GM19452 (cell line): ENCODE measurements at regions not wholly inside any gene's neighbourhood (a gene's known extent, or its start where the extent isn't known, plus 50 kb on each side); places are given as distances from the start of the nearest gene placed in this dataset.
"Not testable (repeated sequence)": the region's sequence is repeated elsewhere in the genome, so short reads cannot be mapped to it uniquely, and the experiment has no call there.

ENCODE experiments used
- ATAC-seq: cut with Tn5 transposase; IDR thresholded peaks from one replicate; pipeline ENCODE4 v1.9.1; 2021; ENCODE audit not compliant: unreplicated experiment

DNA sequence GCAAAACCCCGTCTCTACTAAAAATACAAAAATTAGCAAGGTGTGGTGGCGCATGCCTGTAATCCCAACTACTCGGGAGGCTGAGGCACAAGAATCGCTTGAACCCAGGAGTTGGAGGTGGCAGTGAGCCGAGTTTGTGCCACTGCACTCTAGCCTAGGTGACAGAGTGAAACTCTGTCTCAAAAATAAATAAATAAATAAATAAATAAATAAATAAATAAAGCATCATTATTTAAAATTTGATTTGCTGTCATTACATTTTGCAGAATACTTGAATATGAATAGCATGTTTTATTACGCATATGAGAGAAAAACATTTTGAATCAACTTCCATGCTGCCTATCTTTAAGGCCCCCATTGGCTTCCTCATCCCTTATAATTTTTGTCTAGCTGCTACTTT lies 53.4 kb upstream of the MED14 start:
- not testable (repeated sequence) for ATAC-seq

DNA sequence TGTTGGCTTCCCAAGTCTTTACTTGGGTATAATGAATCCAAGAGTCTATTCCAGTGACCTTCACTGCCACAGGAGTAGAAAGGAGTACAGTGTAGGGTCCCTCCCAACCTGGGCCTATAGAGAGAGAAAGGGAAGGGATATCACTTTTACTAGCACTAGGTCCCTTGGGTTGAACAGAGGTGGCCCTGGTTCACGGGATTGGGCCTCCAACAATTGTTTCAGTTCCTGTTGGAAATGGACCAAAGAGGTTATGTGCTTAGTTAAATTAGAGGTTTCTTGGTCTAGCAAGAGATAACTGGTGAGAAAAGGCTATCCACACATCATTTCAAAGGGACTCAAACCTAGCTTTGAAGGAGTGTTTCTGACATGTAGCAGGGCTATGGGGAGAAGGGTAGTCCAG lies 57.1 kb upstream of the MED14 start:
- ATAC-seq, result no peak

DNA sequence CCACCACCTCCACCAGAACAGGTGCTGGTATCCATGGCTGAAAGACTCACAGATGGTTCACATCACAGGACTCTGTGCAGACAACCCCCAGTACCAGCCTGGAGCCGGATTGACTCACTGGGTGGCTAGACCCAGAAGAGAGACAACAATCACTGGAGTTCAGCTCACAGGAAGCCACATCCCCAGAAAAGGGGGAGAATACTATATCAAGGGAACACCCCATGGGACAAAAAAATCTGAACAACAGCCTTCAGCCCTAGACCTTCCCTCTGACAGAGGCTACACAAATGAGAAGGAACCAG lies 59.4 kb upstream of the MED14 start:
- not testable (repeated sequence) for ATAC-seq

DNA sequence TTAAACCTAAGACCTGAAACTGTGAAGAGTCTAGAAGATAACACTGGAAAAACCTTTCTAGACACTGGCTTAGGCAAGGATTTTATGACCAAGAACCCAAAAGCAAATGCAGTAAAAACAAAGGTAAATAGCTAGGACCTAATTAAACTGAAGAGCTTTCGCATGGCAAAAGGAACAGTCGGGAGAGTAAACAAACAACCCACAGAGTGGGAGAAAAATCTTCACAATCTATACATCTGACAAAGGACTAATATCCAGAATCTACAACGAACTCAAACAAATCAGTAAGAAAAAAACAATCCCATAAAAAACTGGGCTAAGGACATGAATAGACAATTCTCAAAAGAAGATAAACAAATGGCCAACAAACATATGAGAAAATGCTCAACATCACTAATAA lies 64.4 kb upstream of the MED14 start:
- not testable (repeated sequence) for ATAC-seq

DNA sequence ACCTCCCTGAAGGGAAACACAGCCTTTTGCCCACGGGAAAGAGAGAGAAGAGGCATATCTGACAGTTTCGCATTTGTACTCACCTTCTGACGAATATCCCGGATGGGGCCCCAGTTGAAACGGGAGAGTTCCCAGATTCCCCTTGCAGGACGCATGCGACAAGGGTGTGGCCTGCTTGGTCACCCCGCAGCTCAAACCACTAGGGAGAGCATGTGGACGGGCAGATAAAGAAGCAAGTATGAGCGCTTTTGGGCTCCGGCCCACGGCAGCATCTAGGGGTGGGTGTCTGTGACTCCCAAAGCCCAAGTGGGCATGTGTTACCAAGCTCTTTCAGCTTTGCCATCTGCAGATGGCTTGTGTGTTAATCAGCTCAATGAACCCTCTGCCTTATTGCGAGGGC lies 70.1 kb upstream of the MED14 start:
- no peak for ATAC-seq

DNA sequence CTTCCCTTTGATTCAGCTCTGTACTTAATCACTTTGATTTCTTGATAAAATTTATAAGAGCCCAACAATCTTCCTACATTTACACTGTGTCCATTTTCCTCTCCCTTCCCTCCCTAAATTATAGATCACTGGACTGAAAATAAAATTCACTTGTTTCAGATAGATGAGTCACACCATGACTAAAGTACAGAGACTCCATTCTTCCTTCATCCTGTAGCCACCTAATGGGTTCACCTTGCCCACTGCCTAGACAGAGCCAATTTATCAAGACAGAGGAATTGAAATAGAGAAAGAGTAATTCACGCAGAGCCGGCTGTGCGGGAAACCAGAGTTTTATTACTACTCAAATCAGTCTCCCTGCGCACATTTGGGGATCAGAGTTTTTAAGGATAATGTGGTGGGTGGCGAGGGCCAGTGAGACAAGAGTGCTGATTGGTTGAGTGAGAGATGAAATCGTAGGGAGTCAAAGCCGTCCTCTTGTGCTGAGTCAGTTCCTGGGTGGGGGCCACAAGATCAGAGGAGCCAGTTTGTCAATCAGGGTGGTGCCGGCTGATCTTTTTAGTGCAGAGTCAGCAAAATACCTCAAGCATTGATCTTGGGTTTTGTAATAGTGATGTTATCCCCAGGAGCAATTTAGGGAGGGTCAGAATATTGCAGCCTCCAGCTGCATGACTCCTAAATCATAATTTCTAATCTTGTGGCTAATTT lies 71.3 kb upstream of the MED14 start:
- no peak for ATAC-seq

DNA sequence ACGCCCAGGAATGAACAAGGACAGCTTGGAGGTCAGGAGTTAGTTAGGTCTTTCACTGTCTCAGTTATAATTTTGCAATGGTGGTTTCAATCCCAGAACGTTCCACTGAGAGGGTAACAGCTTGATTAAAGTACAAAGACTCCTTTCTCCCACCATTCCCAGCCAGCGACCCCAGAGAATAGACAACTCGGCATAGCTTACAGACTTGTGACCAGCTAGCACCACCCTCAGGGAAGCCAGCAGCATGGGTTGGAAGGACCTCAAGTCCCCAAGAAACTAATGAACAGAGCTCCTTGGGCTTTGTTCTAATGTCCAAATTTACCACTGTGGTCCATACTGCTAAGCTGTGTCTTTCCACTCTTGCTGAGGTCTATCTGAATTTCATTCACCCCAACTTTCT lies 72.0 kb upstream of the MED14 start:
- no peak for ATAC-seq

DNA sequence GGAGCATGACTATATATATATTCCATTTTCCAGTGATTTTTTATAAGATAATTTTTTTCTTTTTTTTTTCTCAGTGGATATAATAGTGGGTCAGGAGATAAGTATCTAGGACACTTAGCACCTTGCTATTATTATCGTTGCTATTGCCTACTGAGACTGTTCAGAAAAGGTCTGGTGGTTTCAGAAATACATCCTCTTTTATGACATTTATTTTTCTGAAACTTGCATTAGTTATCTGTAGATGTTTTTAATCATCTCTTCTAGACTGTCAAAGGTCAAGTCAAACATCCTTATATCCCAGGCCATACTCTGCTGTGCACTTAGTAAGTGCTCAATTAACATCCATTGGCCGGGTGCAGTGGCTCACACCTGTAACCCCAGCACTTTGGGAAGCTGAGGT lies 72.9 kb upstream of the MED14 start:
- no peak for ATAC-seq

DNA sequence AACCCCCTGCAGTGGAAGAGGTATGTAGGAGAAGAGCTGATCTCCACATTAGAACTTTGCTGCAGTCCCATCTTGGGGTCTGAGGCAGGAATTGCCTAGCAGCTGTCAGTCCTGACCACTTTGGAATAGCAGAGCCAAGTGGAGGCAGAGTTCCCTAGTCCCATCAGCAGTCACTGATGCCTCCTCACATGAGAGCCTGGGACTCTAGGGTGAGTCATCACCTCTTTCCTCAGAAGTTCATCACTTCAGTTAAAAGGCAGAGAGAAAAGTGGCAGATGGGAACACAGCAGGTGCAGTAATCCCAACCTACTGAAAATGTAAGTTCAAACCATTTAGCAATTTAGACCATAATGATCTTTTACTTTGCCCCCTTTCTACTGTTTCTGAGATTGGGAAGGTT lies 73.9 kb upstream of the MED14 start:
- ATAC-seq, result no peak

DNA sequence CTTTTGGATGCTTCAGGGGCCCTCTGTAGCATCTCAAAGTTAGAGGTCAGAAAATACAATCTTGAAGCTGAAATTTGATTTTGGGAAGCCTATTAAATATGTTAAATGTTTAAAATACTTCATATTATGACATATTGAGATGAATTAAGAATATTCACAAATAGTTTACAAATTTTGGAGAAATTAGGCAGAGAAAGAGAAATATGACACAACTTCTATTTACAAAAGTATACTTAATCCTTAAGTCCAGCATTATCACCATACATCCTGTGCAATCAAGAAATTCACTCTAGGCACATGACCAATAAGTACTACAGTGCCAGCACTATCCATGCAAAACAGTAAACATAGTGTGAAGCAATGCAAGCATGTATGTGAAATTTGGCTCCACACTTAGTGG lies 79.7 kb upstream of the MED14 start:
- not testable (repeated sequence) for ATAC-seq

DNA sequence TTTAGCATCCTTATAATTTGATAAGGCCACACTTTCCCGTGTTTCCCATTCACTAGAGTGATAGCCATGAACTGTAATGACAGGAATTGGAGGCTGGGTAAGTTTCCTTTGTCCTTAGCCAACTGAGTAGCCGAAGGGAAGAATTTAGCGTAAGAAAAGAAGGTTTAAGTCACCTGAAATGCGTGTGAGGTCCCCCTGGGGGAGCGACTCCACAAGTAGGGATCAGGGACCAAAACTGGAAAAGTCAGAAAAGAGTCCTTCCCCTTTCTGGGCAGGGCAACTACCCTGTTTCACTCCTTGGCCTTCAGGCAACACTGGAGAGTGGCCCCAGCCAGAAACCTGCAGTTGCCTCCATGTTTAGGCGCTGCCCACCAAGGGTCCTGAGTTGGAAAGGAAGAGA lies 81.6 kb upstream of the MED14 start:
- no peak for ATAC-seq

DNA sequence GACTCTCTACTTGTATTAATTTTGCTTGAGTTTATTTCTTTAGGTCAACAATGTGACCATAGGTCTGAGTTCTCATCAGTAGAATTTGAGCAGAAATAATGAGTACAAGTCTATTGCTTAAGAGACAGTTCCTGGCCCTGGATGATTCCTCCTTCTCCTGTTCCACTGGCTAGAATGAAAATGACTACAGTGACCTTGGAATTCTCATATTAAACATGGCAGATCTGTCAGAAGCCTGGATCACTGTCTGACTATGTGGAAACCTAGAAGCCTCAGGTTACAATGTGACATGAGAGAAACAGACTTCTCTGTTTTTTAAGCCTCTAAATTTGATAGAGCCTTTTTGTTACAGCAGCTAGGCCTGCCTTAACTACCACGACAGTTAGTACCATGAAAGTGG lies 82.9 kb upstream of the MED14 start:
- ATAC-seq, result no peak

DNA sequence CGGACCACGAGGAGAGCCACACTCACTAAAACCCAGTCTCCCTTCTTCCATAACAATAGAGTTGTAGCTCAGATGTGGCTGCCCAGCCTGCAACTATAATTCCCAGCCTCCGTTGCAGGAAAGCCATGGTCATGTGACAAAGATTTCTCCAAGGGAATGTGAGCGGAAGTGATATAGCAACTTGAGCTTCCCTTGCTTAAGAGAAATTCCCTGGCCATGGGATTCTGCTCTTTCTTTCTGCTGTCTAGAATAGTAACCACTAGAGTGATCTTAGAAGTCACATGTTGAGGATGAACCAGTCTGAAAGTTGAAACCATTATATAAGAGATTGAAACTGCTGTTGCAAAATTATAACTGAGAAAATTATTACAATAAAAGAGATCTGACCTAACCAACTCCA lies 86.4 kb upstream of the MED14 start:
- ATAC-seq, result no peak

DNA sequence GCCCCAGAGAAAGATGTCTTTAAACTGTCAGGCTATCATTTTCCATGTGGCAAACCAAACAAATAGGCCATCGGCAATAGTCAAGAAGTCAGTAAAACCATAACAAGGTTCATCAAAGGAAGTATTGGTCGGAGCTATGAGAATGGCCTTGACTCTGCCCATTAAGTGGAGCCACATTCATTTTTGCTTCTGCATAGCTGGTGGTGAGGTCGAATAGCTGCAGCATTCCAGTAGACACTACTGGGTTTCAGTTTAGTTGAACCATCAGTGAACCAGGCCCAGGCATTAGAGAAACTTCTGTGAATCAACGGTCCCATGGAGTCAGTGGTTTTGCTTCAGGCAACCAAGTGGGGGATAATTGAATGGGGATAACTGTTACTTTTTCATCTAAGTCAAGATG lies 92.0 kb upstream of the MED14 start:
- no peak for ATAC-seq

DNA sequence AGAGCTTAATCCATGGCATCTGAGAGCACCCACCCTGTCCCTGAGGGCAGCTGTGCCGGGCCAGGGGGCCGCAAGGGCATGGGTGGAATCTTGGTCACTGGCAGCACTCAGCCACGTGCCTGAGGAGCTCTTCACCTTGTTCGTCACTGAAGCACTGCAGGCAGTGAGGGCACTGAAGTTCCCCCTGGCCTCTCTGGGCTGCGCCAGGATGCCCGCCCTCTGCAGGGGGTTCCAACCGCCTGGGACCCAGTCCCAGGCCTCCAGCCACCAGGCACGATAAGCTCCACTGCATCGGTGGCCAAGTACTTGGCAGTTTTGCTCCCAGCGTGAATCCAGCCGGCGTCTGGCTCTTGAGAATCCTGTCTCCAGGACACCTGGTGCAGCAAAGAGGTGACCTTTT lies 96.4 kb upstream of the MED14 start:
- ATAC-seq, result no peak

DNA sequence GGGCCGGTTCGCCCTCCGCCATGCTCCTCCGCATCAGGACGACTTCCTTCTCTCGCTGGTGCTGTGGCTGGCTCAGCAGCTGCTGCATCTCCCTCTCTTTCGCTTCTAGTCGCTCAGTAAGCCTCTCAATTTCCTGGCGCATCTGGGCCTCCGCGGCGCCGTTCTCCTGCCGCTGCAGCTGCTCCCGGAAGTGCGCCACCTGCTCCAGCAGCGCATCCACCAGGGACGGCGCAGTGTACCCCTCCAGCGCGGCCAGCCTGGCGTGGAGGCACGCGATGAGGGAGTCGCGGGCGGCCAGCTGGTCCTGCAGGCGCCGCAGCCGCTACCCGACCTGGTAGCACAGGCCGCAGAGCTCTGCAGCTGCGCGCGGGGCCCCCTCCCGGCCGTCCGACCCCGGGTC lies 97.4 kb upstream of the MED14 start:
- ATAC-seq, result no peak

DNA sequence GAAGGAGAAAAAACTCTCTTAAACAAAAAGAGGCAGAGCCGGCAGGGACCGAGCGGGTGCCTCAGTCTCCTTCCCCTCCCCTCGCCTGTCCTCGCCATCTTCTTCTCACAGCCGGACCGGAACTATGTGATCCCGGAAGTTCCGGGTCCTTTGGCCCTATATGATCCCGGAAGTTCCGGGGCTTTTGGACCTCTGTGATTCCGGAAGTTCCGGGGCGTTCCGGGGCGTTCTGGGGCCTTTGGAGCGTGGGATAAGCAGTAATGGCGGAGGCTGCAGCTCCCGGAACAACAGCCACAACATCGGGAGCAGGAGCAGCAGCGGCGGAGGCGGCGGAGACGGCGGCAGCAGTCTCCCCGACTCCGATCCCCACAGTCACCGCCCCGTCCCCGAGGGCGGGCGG lies 98.9 kb upstream of the MED14 start:
- ATAC-seq, result no peak

DNA sequence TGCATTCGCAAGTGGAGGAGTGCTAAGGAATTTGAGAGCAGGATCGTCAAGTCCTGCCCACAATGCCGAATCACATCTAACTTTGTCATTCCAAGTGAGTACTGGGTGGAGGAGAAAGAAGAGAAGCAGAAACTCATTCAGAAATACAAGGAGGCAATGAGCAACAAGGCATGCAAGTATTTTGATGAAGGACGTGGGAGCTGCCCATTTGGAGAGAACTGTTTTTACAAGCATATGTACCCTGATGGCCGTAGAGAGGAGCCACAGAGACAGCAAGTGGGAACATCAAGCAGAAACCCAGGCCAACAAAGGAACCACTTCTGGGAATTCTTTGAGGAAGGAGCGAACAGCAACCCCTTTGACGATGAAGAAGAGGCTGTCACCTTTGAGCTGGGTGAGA lies 100.2 kb upstream of the MED14 start:
- no peak for ATAC-seq

DNA sequence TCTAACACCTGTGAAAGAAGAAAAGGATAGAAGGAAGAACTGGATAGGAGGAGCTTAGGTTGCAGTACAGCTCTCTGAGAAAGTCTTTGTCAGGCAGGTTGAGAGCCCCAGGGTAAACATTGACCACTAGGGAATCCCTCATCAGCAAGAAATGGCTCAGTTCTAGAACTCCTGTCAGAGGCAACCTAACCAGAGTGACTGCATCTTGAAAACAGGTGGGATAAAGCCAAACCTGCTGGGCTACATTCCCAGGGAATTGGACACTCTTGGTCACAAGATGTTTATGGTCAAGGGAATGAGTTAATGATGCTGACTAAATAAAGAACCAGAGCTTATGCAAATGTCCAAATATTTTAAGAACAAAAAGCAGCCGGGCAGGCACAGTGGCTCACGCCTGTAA lies 108.3 kb upstream of the MED14 start:
- no peak for ATAC-seq

DNA sequence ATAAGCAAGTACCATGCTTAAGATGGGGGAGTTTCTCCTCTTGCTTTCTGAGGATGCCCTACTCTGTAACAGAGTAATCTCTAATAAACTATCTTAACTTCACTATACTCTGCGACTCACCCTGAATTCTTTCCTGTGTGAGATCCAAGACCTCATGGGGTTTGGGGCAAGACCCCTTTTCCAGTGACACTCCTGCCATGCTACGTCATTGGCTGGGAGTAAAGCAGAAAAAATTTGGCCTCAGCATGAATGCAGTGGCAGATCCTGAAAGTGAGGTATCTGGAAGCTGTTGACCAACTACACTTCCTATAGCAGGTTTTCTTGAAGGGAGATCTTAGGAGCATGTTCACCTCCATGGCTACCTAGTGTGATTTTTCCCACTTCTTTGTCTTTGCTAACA lies 109.1 kb upstream of the MED14 start:
- no peak for ATAC-seq

DNA sequence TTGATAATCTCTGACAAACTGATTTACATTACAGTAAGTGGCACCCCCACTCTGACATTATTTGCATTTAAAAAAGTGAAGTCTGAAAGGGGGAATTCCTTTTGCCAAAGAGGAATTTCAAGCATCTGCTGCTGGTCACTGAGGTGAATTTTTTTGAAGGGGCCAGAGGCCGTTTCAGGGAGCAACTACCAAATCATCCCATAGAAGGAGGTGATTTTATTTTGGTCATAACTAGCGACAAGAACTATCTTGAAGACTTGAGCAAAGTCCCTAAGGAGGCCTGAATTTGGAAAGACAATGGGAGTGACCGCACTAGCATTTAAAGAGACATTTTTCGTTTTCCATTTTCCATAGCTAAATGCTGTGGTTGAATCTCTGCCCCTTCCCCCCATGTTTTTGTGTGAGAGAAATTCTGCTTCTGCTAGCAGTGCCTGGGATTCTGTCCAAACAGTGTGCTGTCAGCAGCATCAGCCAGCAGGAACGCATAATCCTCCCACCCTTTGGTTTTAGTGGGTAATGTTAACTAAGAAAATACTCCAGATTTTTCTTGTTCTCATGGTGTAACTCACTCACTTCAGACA lies 110.1 kb upstream of the MED14 start:
- no peak for ATAC-seq

DNA sequence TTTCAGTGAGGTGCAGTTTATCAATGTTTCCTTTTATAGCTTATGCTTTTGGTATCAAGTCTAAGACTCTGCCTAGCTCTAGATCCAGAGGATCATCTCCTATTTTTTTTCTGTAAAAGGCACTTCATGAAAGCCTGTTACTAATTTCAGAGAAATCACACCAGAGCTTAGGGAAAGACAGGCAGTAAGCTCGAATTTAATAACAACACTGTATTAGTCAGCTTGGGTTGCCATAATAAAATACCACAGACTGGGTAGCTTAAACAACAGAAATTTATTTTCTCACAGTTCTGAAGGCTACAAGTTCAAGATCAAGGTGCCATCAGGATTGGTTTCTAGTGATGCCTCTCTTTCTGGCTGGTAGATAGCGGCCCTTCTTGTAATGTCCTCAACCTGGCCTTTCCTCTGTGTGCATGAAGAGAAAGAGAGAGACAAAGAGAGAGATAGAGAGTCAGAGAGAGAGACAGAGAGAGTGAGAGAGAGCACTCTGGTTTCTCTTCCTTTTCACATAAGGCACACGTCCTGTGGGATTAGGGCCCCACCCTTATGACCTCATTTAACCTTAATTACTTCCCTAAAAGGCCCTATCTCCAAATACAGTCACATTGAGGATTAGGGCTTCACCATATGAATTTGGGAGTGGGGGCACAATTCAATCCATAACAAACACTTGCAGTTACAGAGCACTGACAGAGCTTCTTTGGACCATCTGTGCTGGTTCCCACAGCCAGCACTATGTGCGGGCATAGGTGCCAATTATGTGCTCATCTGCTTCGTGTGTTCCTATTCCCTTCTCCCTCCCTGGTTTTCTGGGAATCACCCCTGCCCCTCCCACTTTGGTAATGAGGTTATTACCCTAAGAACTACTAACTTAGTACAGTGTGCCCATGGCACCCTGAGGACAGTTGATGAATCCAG lies 114.8 kb upstream of the MED14 start:
- no peak for ATAC-seq
